Medulla oblongata (tissue), 1 donor: ENCODE measurements at regions not wholly inside any gene's neighbourhood (a gene's known extent, or its start where the extent isn't known, plus 50 kb on each side); places are given as distances from the start of the nearest gene placed in this dataset.
"Not testable (repeated sequence)": the region's sequence is repeated elsewhere in the genome, so short reads cannot be mapped to it uniquely, and the experiment has no call there.

Source experiments
- DNase-seq: peaks from one replicate; pipeline ENCODE4 v3.0.0-alpha.2; 2015; ENCODE audit errors: extremely low spot score

- no peak for DNase-seq
Measured at GRCh38 chr9:31868830-31869229, 515.6 kb upstream of the ACO1 start.

- DNase-seq = no peak
Measured at GRCh38 chr9:31870276-31870675, 514.2 kb upstream of the ACO1 start.

GRCh38 chr9:31873722-31874121, 510.7 kb upstream of the ACO1 start:
- no peak for DNase-seq

GRCh38 chr9:31894008-31894407, 490.4 kb upstream of the ACO1 start:
- no peak for DNase-seq

- no peak for DNase-seq
Measured at GRCh38 chr9:31908158-31908890, 476.1 kb upstream of the ACO1 start.

GRCh38 chr9:31908891-31909480, 475.5 kb upstream of the ACO1 start:
- no peak for DNase-seq

- no peak for DNase-seq
Measured at GRCh38 chr9:31912636-31913035, 471.8 kb upstream of the ACO1 start.

- no peak for DNase-seq
Measured at GRCh38 chr9:31916591-31917241, 467.7 kb upstream of the ACO1 start.

GRCh38 chr9:31937737-31938136, 446.7 kb upstream of the ACO1 start:
- not testable (repeated sequence) for DNase-seq

- no peak for DNase-seq
Measured at GRCh38 chr9:31950756-31951155, 433.7 kb upstream of the ACO1 start.

GRCh38 chr9:31958572-31958971, 425.9 kb upstream of the ACO1 start:
- no peak for DNase-seq

GRCh38 chr9:31969552-31969951, 414.9 kb upstream of the ACO1 start:
- no peak for DNase-seq

- DNase-seq = no peak
Measured at GRCh38 chr9:31983895-31984294, 400.5 kb upstream of the ACO1 start.

GRCh38 chr9:31996331-31996730, 388.1 kb upstream of the ACO1 start:
- no peak for DNase-seq

GRCh38 chr9:32004431-32005076, 379.9 kb upstream of the ACO1 start:
- no peak for DNase-seq

GRCh38 chr9:32010322-32010721, 374.1 kb upstream of the ACO1 start:
- no peak for DNase-seq

- no peak for DNase-seq
Measured at GRCh38 chr9:32011049-32011448, 373.4 kb upstream of the ACO1 start.

GRCh38 chr9:32015795-32016194, 368.6 kb upstream of the ACO1 start:
- DNase-seq = no peak

GRCh38 chr9:32045513-32045912, 338.9 kb upstream of the ACO1 start:
- DNase-seq = no peak

- DNase-seq = no peak
Measured at GRCh38 chr9:32067261-32067660, 317.2 kb upstream of the ACO1 start.

- DNase-seq = no peak
Measured at GRCh38 chr9:32069169-32069813, 315.2 kb upstream of the ACO1 start.

- no peak for DNase-seq
Measured at GRCh38 chr9:32069969-32070368, 314.5 kb upstream of the ACO1 start.
